ENCODE measurements at regions not wholly inside any gene's neighbourhood (a gene's known extent, or its start where the extent isn't known, plus 50 kb on each side); places are given as distances from the start of the nearest gene placed in this dataset.

GRCh38 chr17:73952480-73953205, 250.8 kb upstream of the RPL38 start:
- ATAC-seq (peak; percentile 67), DNase-seq (ENCODE audit: missing footprints) (peak; percentile 74)
- intact Hi-C loops (cut with DNase I) = loop anchor here (10.0 kb wide), 2 partner anchors 298 to 528 kb away; no protein-coding TSS in a partner anchor

GRCh38 chr17:73953206-73954033, 250.1 kb upstream of the RPL38 start:
- ATAC-seq = peak; percentile 4
- DNase-seq (ENCODE audit: missing footprints) = no peak
- intact Hi-C loops (cut with DNase I) = loop anchor here (10.0 kb wide), 2 partner anchors 299 to 529 kb away; no protein-coding TSS in a partner anchor

- intact Hi-C loops (cut with DNase I) = loop anchor here (10.0 kb wide), 2 partner anchors 300 to 530 kb away; no protein-coding TSS in a partner anchor
- DNase-seq (ENCODE audit: missing footprints) (no peak), ATAC-seq (no peak)
These were observed 248.5 kb upstream of the RPL38 start for GRCh38 chr17:73954951-73955350.

GRCh38 chr17:73955616-73956015, 247.9 kb upstream of the RPL38 start:
- intact Hi-C loops (cut with DNase I) = loop anchor here (10.0 kb wide), 2 partner anchors 301 to 531 kb away; no protein-coding TSS in a partner anchor
- DNase-seq (ENCODE audit: missing footprints) = no peak
- no peak for ATAC-seq

GRCh38 chr17:73956169-73956568, 247.3 kb upstream of the RPL38 start:
- DNase-seq (ENCODE audit: missing footprints) (no peak), ATAC-seq (no peak)
- intact Hi-C loops (cut with DNase I) = loop anchor here (10.0 kb wide), 2 partner anchors 301 to 531 kb away; no protein-coding TSS in a partner anchor

GRCh38 chr17:73956595-73957465, 246.6 kb upstream of the RPL38 start:
- intact Hi-C loops (cut with DNase I) = loop anchor here (10.0 kb wide), 2 partner anchors 302 to 532 kb away; no protein-coding TSS in a partner anchor
- no peak for ATAC-seq
- no peak for DNase-seq (ENCODE audit: missing footprints)

GRCh38 chr17:73957564-73957963, 245.9 kb upstream of the RPL38 start:
- ATAC-seq (no peak), DNase-seq (ENCODE audit: missing footprints) (no peak)
- intact Hi-C loops (cut with DNase I) = loop anchor here (10.0 kb wide), 2 partner anchors 303 to 533 kb away; no protein-coding TSS in a partner anchor

GRCh38 chr17:73958453-73958852, 245.0 kb upstream of the RPL38 start:
- DNase-seq (ENCODE audit: missing footprints) = no peak
- intact Hi-C loops (cut with DNase I) = loop anchor here (10.0 kb wide), 2 partner anchors 304 to 534 kb away; no protein-coding TSS in a partner anchor
- no peak for ATAC-seq

GRCh38 chr17:73960469-73960868, 243.0 kb upstream of the RPL38 start:
- ATAC-seq (no peak), DNase-seq (ENCODE audit: missing footprints) (no peak)
- intact Hi-C loops (cut with DNase I) = no loop called here

- ATAC-seq = no peak
- intact Hi-C loops (cut with DNase I) = no loop called here
These were observed 241.2 kb upstream of the RPL38 start for GRCh38 chr17:73962308-73962707.

GRCh38 chr17:73968680-73969079, 234.8 kb upstream of the RPL38 start:
- intact Hi-C loops (cut with DNase I) = no loop called here
- no peak for DNase-seq (ENCODE audit: missing footprints)
- ATAC-seq = no peak

More at GRCh38 chr17:73962308-73962707, 241.2 kb upstream of the RPL38 start:
- DNase-seq (ENCODE audit: missing footprints) = no peak

GRCh38 chr17:73969956-73970355, 233.5 kb upstream of the RPL38 start:
- DNase-seq (ENCODE audit: missing footprints) (peak; percentile 75), ATAC-seq (peak; percentile 53)
- intact Hi-C loops (cut with DNase I) = no loop called here

GRCh38 chr17:73971127-73971526, 232.4 kb upstream of the RPL38 start:
- intact Hi-C loops (cut with DNase I) = no loop called here
- ATAC-seq = no peak

GRCh38 chr17:73972056-73972455, 231.4 kb upstream of the RPL38 start:
- intact Hi-C loops (cut with DNase I) = no loop called here
- DNase-seq (ENCODE audit: missing footprints) (no peak), ATAC-seq (no peak)

More at GRCh38 chr17:73971127-73971526, 232.4 kb upstream of the RPL38 start:
- no peak for DNase-seq (ENCODE audit: missing footprints)

GRCh38 chr17:73972901-73973300, 230.6 kb upstream of the RPL38 start:
- ATAC-seq = no peak
- DNase-seq (ENCODE audit: missing footprints) = no peak
- intact Hi-C loops (cut with DNase I) = no loop called here

GRCh38 chr17:73973586-73974409, 229.7 kb upstream of the RPL38 start:
- intact Hi-C loops (cut with DNase I) = no loop called here
- DNase-seq (ENCODE audit: missing footprints) = no peak
- peak; percentile 33 for ATAC-seq

GRCh38 chr17:73974536-73974935, 228.9 kb upstream of the RPL38 start:
- intact Hi-C loops (cut with DNase I) = no loop called here
- no peak for DNase-seq (ENCODE audit: missing footprints)
- ATAC-seq = no peak

GRCh38 chr17:73976147-73976546, 227.3 kb upstream of the RPL38 start:
- intact Hi-C loops (cut with DNase I) = no loop called here
- ATAC-seq (no peak), DNase-seq (ENCODE audit: missing footprints) (no peak)
